ENCODE measurements at regions not wholly inside any gene's neighbourhood (a gene's known extent, or its start where the extent isn't known, plus 50 kb on each side); places are given as distances from the start of the nearest gene placed in this dataset.

- H3K4me1 Mint-ChIP-seq (ENCODE audit: low read depth, unreplicated experiment), result no peaks in the 10 kb centered on the region
- H3K36me3 ChIP-seq (ENCODE audit: control insufficient read depth, insufficient read depth, low read length), result no peaks in the 10 kb centered on the region
- intact Hi-C loops (cut with micrococcal nuclease; ENCODE audit: unreplicated experiment), result no loop called here
- no peak for DNase-seq
- no peak overlapping the region for H3K4me3 ChIP-seq (ENCODE audit: low read depth, low read length)
- peaks cover 3% of the 10 kb centered on the region for H3K27me3 Mint-ChIP-seq (ENCODE audit: insufficient read depth, unreplicated experiment)
- TF ChIP-seq CTCF (IDR thresholded peaks at IDR 0.05; ENCODE audit: insufficient read depth in 1 of 2, low read depth in 1 of 2, low read length in 1 of 2, severe bottlenecking in 1 of 2, unreplicated experiment in 1 of 2), result no peak
- CTCF ChIA-PET, result no interaction called here
- POLR2A ChIA-PET, result no interaction called here
- H3K27me3 ChIP-seq (replicated peaks; ENCODE audit: control insufficient read depth, insufficient read depth, low read length), result no peaks in the 10 kb centered on the region
- H3K27ac Mint-ChIP-seq (ENCODE audit: unreplicated experiment), result no peak overlapping the region
- H3K4me3 Mint-ChIP-seq (ENCODE audit: unreplicated experiment), result no peak overlapping the region
- no TSS peak for BruUV-seq (replicated peaks)
- no peaks in the 10 kb centered on the region for H3K4me1 ChIP-seq
- H3K36me3 Mint-ChIP-seq (ENCODE audit: insufficient read depth, unreplicated experiment), result no peaks in the 10 kb centered on the region
- H3K9me3 Mint-ChIP-seq (ENCODE audit: unreplicated experiment), result no peaks in the 10 kb centered on the region
- H3K9me3 ChIP-seq, result no peaks in the 10 kb centered on the region
These were observed 389.3 kb downstream of the PMP22 start for GRCh38 chr17:14875557-14876412.

- POLR2A ChIA-PET, result no interaction called here
These were observed 391.1 kb downstream of the PMP22 start for GRCh38 chr17:14873996-14874395.

GRCh38 chr17:14873540-14873939 lies 391.6 kb downstream of the PMP22 start:
- DNase-seq, result no peak
- CTCF ChIA-PET, result interaction anchor here (0.6 kb wide), 1 partner anchor 1198 kb away, joined by 3 read pairs; no protein-coding TSS in a partner anchor
- no peak overlapping the region for H3K4me3 ChIP-seq (ENCODE audit: low read depth, low read length)
- BruUV-seq (replicated peaks), result no TSS peak
- no peaks in the 10 kb centered on the region for H3K9me3 Mint-ChIP-seq (ENCODE audit: unreplicated experiment)
- no peaks in the 10 kb centered on the region for H3K4me1 ChIP-seq
- intact Hi-C loops (cut with micrococcal nuclease; ENCODE audit: unreplicated experiment), result no loop called here
- H3K27me3 Mint-ChIP-seq (ENCODE audit: insufficient read depth, unreplicated experiment), result peaks cover 5% of the 10 kb centered on the region
- H3K36me3 ChIP-seq (ENCODE audit: control insufficient read depth, insufficient read depth, low read length), result no peaks in the 10 kb centered on the region
- POLR2A ChIA-PET, result no interaction called here
- no peaks in the 10 kb centered on the region for H3K27me3 ChIP-seq (replicated peaks; ENCODE audit: control insufficient read depth, insufficient read depth, low read length)
- no peaks in the 10 kb centered on the region for H3K36me3 Mint-ChIP-seq (ENCODE audit: insufficient read depth, unreplicated experiment)
- no peaks in the 10 kb centered on the region for H3K9me3 ChIP-seq
- H3K4me1 Mint-ChIP-seq (ENCODE audit: low read depth, unreplicated experiment), result no peaks in the 10 kb centered on the region
- no peak overlapping the region for H3K4me3 Mint-ChIP-seq (ENCODE audit: unreplicated experiment)
- no peak overlapping the region for H3K27ac Mint-ChIP-seq (ENCODE audit: unreplicated experiment)
- no peak for TF ChIP-seq CTCF (IDR thresholded peaks at IDR 0.05; ENCODE audit: insufficient read depth in 1 of 2, low read depth in 1 of 2, low read length in 1 of 2, severe bottlenecking in 1 of 2, unreplicated experiment in 1 of 2)

More at GRCh38 chr17:14873996-14874395, 391.1 kb downstream of the PMP22 start:
- Mint-ChIP-seq H3K4me1 (ENCODE audit: low read depth, unreplicated experiment) (no peaks in the 10 kb centered on the region), H3K9me3 (ENCODE audit: unreplicated experiment) (no peaks in the 10 kb centered on the region), H3K27ac (ENCODE audit: unreplicated experiment) (no peak overlapping the region), H3K4me3 (ENCODE audit: unreplicated experiment) (no peak overlapping the region), H3K27me3 (ENCODE audit: insufficient read depth, unreplicated experiment) (peaks cover 5% of the 10 kb centered on the region), H3K36me3 (ENCODE audit: insufficient read depth, unreplicated experiment) (no peaks in the 10 kb centered on the region)
- DNase-seq, result no peak
- intact Hi-C loops (cut with micrococcal nuclease; ENCODE audit: unreplicated experiment), result no loop called here
- H3K4me3 ChIP-seq (ENCODE audit: low read depth, low read length), result no peak overlapping the region
- CTCF ChIA-PET, result interaction anchor here (0.6 kb wide), 1 partner anchor 1198 kb away, joined by 3 read pairs; no protein-coding TSS in a partner anchor
- no TSS peak for BruUV-seq (replicated peaks)
- no peaks in the 10 kb centered on the region for H3K27me3 ChIP-seq (replicated peaks; ENCODE audit: control insufficient read depth, insufficient read depth, low read length)
- no peaks in the 10 kb centered on the region for H3K36me3 ChIP-seq (ENCODE audit: control insufficient read depth, insufficient read depth, low read length)
- no peaks in the 10 kb centered on the region for H3K9me3 ChIP-seq
- no peaks in the 10 kb centered on the region for H3K4me1 ChIP-seq
- TF ChIP-seq CTCF (IDR thresholded peaks at IDR 0.05; ENCODE audit: insufficient read depth in 1 of 2, low read depth in 1 of 2, low read length in 1 of 2, severe bottlenecking in 1 of 2, unreplicated experiment in 1 of 2), result no peak

Measured in Caco-2 (cell line).